GM12891 (cell line): ENCODE measurements at regions not wholly inside any gene's neighbourhood (a gene's known extent, or its start where the extent isn't known, plus 50 kb on each side); places are given as distances from the start of the nearest gene placed in this dataset.

Experiments
- DNase-seq: peaks from one replicate; pipeline ENCODE4 v3.0.0; 2011; ENCODE audit warnings: low spot score; ENCODE audit not compliant: insufficient read length
- FAIRE-seq: peaks from 2 replicates; lab custom pipeline; 2011; peaks lifted over from hg19 to GRCh38; lab: Jason Lieb, UNC
- PAX5 ChIP-seq: IDR thresholded peaks from 2 replicates; pipeline ENCODE4 v1.6.1; 2011; ENCODE audit warnings: low read length, moderate library complexity, mild to moderate bottlenecking; ENCODE audit not compliant: insufficient read depth, severe bottlenecking
- POLR2A ChIP-seq: IDR thresholded peaks from 2 replicates; pipeline ENCODE4 v1.6.1; 2011; ENCODE audit warnings: low read depth, low read length, control low read depth
- POLR2AphosphoS5 ChIP-seq: IDR thresholded peaks from 2 replicates; pipeline ENCODE4 v1.6.1; 2011; ENCODE audit warnings: low read depth, low read length, control low read depth
- POU2F2 ChIP-seq: IDR thresholded peaks from 2 replicates; pipeline ENCODE4 v1.6.1; 2011; ENCODE audit warnings: low read depth, mild to moderate bottlenecking, control low read depth, low read length, moderate library complexity
- SPI1 ChIP-seq: IDR thresholded peaks from 2 replicates; pipeline ENCODE4 v1.6.1; 2011; ENCODE audit warnings: low read depth, low read length, control low read depth
- TAF1 ChIP-seq: IDR thresholded peaks from 2 replicates; pipeline ENCODE4 v1.6.1; 2011; ENCODE audit warnings: low read depth, low read length, control low read depth

- no peak for DNase-seq
- TF ChIP-seq SPI1 (no peak), POLR2AphosphoS5 (no peak), POU2F2 (no peak), TAF1 (no peak), PAX5 (no peak), POLR2A (no peak)
- FAIRE-seq, result no peak
These were observed 1094.2 kb upstream of the ADGRL2 start for GRCh38 chr1:80706526-80706925.

DNA sequence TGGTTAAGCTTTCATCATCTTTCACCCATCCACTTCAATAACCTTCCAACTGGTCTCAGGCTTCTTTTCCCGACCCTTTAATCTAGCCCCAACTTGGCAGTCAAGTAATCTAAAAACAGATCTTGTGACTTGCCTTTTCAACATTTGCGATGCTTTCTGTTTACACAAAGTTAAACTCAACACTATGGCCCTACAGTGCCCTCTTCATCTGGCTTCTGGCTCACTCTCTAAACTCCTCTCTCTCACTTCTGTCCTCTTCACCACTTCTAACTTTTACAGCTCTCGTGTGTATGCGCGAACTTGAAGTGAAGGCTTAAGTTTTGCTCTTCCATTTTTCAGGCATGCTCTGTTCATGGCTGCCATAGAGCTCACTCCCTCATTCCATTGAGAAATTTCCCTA is 1122.3 kb upstream of the ADGRL2 start:
- TF ChIP-seq TAF1, result no peak
- no peak for TF ChIP-seq POU2F2
- no peak for TF ChIP-seq PAX5
- TF ChIP-seq POLR2AphosphoS5, result no peak
- no peak for TF ChIP-seq SPI1
- TF ChIP-seq POLR2A, result no peak
- no peak for FAIRE-seq
- DNase-seq, result no peak

GRCh38 chr1:80675454-80675853 is 1125.3 kb upstream of the ADGRL2 start:
- FAIRE-seq, result no peak
- TF ChIP-seq POLR2AphosphoS5 (no peak), TAF1 (no peak), POLR2A (no peak), POU2F2 (no peak), SPI1 (no peak), PAX5 (no peak)
- DNase-seq, result no peak

- FAIRE-seq (no peak), DNase-seq (no peak)
These were observed 1126.7 kb upstream of the ADGRL2 start for GRCh38 chr1:80673935-80674597.

GRCh38 chr1:80668372-80668771 is 1132.4 kb upstream of the ADGRL2 start:
- TF ChIP-seq POLR2AphosphoS5 (no peak), PAX5 (no peak), SPI1 (no peak), POU2F2 (no peak), TAF1 (no peak), POLR2A (no peak)
- FAIRE-seq (no peak), DNase-seq (no peak)

More at GRCh38 chr1:80673935-80674597, 1126.7 kb upstream of the ADGRL2 start:
- TF ChIP-seq POLR2A (no peak), POU2F2 (no peak), POLR2AphosphoS5 (no peak)

DNA sequence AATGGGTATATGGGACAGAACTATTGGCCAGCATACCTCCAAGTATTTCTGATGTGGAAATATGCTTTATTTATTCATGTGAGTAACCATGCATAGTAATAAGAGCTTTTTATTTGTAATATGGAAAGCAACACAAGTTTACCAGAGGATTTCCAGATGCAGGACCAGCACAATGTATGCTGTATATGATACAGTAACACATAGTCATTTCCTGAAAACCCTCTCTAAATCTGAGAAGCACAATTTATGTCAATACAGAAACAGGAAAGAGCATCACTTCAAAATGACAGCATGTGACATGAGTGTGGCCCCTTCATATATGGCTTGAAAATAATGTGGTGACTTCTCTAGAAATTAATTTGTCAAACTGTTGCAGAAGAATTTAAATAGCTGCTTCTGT is 1134.7 kb upstream of the ADGRL2 start:
- FAIRE-seq (no peak), DNase-seq (no peak)

GRCh38 chr1:80659161-80659560 is 1141.6 kb upstream of the ADGRL2 start:
- FAIRE-seq (no peak), DNase-seq (no peak)
- TF ChIP-seq POLR2AphosphoS5 (no peak), SPI1 (no peak), TAF1 (no peak), POLR2A (no peak), POU2F2 (no peak), PAX5 (no peak)

More for the DNA sequence above, 1134.7 kb upstream of the ADGRL2 start:
- TF ChIP-seq POLR2AphosphoS5 (no peak), SPI1 (no peak), PAX5 (no peak), POU2F2 (no peak), POLR2A (no peak), TAF1 (no peak)

DNA sequence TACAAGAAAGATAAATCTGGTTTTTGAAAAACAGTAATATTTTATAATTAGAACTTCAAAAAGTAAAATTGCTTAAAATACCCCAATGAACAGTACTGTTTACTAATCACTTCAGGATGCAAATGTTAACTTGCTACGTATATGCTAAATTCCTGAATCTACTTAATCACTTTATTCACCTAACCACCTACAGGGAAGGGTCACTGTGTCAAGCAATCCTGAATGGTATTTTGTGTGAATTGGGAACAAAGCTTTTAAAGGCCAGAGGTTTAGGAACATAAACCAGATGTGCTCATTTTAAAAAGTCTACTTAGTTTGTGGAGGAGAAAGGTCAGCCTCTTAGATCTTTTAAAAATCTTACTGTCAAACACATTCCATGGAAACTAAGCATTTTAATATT is 1143.0 kb upstream of the ADGRL2 start:
- DNase-seq (no peak), FAIRE-seq (no peak)
- no peak for TF ChIP-seq TAF1
- TF ChIP-seq POLR2A, result no peak
- no peak for TF ChIP-seq POLR2AphosphoS5

DNA sequence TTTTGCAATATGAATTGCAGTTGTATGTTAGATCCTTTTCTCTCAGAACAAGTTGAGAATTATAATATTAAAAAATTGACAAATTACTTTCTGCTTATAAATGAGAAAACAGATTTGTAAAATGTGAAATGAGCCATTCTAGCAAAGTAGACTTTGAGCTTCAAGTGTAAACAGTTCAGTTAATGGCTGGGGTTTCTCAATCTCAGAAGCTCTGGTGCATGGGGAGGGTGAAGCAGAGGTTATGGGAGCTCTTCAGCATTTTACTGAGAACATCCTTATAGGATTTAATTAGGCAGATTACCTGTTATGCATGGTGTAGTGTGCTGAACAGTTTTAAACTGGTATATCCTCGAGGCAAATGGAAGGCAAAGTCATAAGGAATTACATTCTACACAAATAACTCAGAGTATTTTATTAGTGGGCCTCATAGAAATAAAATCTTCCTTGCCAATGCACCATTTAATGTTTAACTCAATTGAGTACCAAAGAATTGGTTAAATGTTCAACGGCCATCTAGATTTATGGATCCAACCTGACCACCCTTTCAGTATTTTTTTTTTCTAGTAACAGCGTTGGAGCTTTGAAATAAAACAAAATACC is 1143.6 kb upstream of the ADGRL2 start:
- DNase-seq (no peak), FAIRE-seq (no peak)
- TF ChIP-seq POU2F2 (no peak), PAX5 (no peak), SPI1 (no peak), TAF1 (no peak), POLR2A (no peak), POLR2AphosphoS5 (no peak)

DNA sequence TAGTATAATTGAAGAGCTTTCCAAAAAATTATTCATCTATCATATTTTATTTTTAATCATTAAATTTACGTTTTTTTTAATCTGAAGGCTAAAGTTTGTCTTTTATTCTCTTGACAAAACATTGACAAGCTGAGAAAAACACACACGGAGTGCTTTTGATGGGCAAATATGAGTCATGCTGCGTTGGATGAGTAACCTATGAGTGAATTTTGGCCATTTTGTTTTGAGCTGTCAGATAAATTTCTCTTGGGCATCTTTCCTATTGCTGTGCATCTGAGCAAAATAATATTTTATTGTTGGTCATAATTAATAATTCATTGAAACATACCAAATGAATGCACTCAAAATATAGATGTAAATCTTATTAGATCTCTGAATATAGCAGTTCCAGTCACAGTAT is 1144.1 kb upstream of the ADGRL2 start:
- TF ChIP-seq POLR2AphosphoS5, result no peak
- TF ChIP-seq TAF1, result no peak
- TF ChIP-seq POLR2A, result no peak
- TF ChIP-seq POU2F2, result no peak
- no peak for TF ChIP-seq SPI1
- TF ChIP-seq PAX5, result no peak
- DNase-seq (no peak), FAIRE-seq (no peak)
